GM19240 (cell line): ENCODE measurements at regions not wholly inside any gene's neighbourhood (a gene's known extent, or its start where the extent isn't known, plus 50 kb on each side); places are given as distances from the start of the nearest gene placed in this dataset.
"Not testable (repeated sequence)": the region's sequence is repeated elsewhere in the genome, so short reads cannot be mapped to it uniquely, and the experiment has no call there.

Experiments used
- DNase-seq: peaks from one replicate; pipeline ENCODE4 v3.0.0; 2011; ENCODE audit warnings: low spot score; ENCODE audit not compliant: insufficient read length

DNA sequence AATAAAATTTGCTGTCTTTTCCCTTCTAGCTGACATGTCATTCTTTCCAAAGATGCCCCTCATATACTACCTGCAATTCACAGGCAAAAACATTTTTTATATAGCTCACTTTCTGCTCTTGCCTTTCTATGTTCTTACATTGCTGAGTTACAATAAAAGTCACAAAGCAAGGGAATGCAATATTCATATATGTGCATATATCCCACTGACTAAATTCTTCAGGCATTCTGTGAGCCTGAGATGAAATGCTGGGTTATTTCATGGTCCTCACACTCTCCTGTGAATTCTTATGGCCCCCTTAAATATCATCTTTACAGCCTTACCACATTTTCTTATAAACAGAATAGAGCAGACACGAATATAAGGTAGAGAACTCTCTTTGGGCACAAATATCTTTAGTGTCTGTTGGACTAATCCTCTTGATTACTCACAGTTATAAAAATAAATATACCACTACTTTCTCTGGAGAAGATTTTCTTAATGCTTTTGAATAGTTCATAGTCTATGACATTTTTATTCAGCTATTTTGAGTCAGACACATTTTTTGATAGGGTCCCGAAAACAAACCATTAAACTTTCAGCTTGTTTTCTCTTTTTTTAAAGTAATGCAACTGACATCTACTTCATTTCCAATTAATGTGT lies 84.1 kb upstream of the H2AZ1 start:
- no peak for DNase-seq

DNA sequence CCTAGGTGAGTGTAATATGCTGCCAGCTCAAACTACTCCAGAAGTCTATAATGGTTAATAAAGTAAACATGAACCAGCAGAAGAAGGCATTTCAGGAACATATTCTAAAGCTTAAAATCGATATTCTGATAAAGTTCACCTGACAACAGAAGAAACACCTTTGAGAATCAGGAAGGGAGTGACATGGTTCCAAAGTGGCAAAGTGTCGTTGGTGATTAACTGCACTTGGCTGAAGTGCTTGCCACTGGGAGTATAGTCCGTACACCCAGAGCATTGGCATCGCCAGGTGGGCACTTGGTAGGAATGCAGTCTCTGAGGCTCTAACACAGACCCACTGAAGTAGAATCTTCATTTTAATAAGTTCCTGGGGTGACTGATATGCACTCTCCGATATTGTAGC lies 76.0 kb upstream of the H2AZ1 start:
- DNase-seq: no peak

DNA sequence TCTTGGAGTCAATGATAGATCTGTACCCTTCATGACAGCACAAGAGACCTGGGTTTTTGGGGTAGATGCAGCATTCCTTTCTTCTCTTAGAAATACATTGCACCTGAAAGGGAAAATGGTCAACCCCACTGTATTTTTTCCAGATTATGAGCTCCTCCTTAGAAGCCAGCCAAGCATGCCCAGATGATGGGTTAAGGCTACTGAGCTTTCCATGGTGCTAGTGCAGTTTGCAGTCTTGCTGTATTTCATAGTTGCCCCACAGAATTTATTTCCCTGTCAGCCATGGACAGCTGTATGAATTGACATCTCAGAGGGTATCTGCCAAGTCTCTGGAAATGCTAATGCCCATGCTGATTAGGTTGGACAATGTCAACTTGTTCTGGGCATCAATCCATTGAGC lies 73.7 kb upstream of the H2AZ1 start:
- DNase-seq: no peak

DNA sequence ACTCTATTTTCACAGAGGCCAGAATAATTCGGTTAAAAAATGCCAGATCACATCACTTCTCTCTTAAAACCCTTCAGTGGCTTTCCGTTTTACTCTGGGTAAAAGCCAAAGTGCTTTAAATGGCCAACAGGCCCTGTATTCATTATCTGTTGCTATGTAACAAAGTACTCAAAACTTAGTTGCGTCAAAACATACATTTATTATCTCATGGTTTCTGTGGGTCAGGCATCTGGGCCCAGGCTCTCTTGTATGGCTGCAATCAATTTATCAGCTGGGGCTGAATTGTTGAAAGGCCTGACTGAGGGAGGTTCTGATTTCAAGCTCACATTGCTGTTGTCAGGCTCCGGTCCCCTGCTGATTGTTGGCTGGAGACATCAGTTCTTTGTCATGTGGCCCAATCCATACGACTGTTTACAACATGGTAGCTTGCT lies 72.7 kb upstream of the H2AZ1 start:
- DNase-seq: no peak

GRCh38 chr4:100019821-100020220 lies 69.7 kb upstream of the H2AZ1 start:
- DNase-seq: no peak

- DNase-seq: no peak
Measured at GRCh38 chr4:100017637-100018310, 67.7 kb upstream of the H2AZ1 start.

GRCh38 chr4:100016191-100016590 lies 66.1 kb upstream of the H2AZ1 start:
- no peak for DNase-seq

- no peak for DNase-seq
Measured at GRCh38 chr4:100014616-100015015, 64.5 kb upstream of the H2AZ1 start.

DNA sequence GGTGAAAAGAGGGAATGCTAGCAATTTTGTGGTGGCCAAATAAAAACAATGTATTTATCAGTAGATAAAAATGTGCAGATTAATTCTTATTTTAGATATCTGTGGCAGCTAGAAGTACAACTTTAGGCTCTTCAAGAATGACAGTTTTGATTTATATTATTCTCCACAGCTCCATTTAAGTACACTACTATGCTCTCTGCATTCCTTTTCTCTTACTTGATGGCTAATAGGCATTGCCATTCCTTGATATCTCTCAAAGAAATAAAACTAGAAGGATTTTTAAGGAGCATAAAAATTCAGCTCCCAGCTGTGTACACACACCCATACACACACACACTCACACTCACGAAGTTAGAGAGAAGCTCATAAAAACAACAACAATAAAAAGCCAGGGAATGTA lies 59.4 kb upstream of the H2AZ1 start:
- DNase-seq: no peak

GRCh38 chr4:100008048-100008447 lies 58.0 kb upstream of the H2AZ1 start:
- DNase-seq: no peak

- not testable (repeated sequence) for DNase-seq
Measured at GRCh38 chr4:100006161-100006560, 56.1 kb upstream of the H2AZ1 start.
